Stomach (tissue), 8 donors: ENCODE measurements at regions not wholly inside any gene's neighbourhood (a gene's known extent, or its start where the extent isn't known, plus 50 kb on each side); places are given as distances from the start of the nearest gene placed in this dataset.

Source experiments
- DNase-seq, 2 donors: peaks; one replicate each; pipeline versions ENCODE4 v3.0.0 to v3.0.0-alpha.2; 2013 to 2019
- H3K27ac ChIP-seq, 5 donors: fragments of 200-600 bp in 4 of 5; sonication (generic) in 4 of 5; one replicate each; pipeline ENCODE4 v1.5.1; 2013 to 2019; ENCODE audit warnings: mild to moderate bottlenecking in 1 of 5, moderate library complexity in 1 of 5
- H3K27me3 ChIP-seq, 3 donors: fragments of 200-600 bp; sonication (generic); one replicate each; pipeline ENCODE4 v1.5.1; 2017 to 2019; ENCODE audit warnings: mixed run types in 1 of 3
- H3K36me3 ChIP-seq, 4 donors: fragments of 200-600 bp; sonication (generic); 1 replicate in 3 of 4; 2 replicates in 1 of 4; pipeline ENCODE4 v1.5.1; 2016 to 2019
- H3K4me1 ChIP-seq, 4 donors: fragments of 200-600 bp; sonication (generic); one replicate each; pipeline ENCODE4 v1.5.1; 2016 to 2019
- H3K4me3 ChIP-seq, 4 donors: fragments of 200-600 bp; sonication (generic) in 3 of 4; one replicate each; pipeline ENCODE4 v1.5.1; 2016 to 2019; ENCODE audit warnings: mild to moderate bottlenecking in 1 of 4
- H3K9me3 ChIP-seq, 4 donors: fragments of 200-600 bp; sonication (generic); one replicate each; pipeline ENCODE4 v1.5.1; 2016 to 2019
- CTCF ChIP-seq, 7 experiments: fragments of 450-650 bp in 4 of 7; fragments of 200-600 bp in 3 of 7; sonication (generic) in 3 of 7; IDR thresholded peaks; one replicate each; pipeline ENCODE4 v1.5.1; 2016 to 2019; ENCODE audit warnings: antibody characterized with exemption in 7 of 7, control low read depth in 2 of 7, mild to moderate bottlenecking in 1 of 7
- EP300 ChIP-seq: sonication (generic); formaldehyde crosslinking; IDR thresholded peaks from one replicate; pipeline ENCODE4 v1.6.1; 2017; ENCODE audit warnings: antibody characterized with exemption
- POLR2A ChIP-seq, 4 donors: fragments of 450-650 bp; IDR thresholded peaks; one replicate each; pipeline ENCODE4 v1.6.1; 2016; ENCODE audit warnings: antibody characterized with exemption in 4 of 4, control low read depth in 2 of 4, mild to moderate bottlenecking in 1 of 4, moderate library complexity in 1 of 4
- POLR2AphosphoS5 ChIP-seq, 3 donors: sonication (generic); formaldehyde crosslinking; IDR thresholded peaks; one replicate each; pipeline ENCODE4 v1.6.1; 2016; ENCODE audit warnings: antibody characterized with exemption in 3 of 3
- WGBS, 5 donors: extraction: QIAGEN DNeasy Blood & Tissue Kit in 3 of 5; methylation state at CpG; one replicate each; pipeline versions ENCODE4 v1.1.5 to v1.1.7; 2013 to 2018; 5-methylcytosine and 5-hydroxymethylcytosine counted together
- intact Hi-C: fragments of 100-400 bp; cut with DNase I; formaldehyde crosslinking; loops from one replicate; pipeline ENCODE4 v1.15.1; 2023; ENCODE audit warnings: low total_unique reads
- donor health status: healthy with polysubstance abuse.
- donor health status: Bipolar disorder and iron deficiency.
- donor health status: healthy.

GRCh38 chr11:27786864-27787263 lies 86.6 kb upstream of the BDNF start:
- H3K9me3 ChIP-seq = no peaks in the 10 kb centered on the region
- DNase-seq = no peak
- TF ChIP-seq EP300 = no peak
- TF ChIP-seq POLR2AphosphoS5 (IDR thresholded peaks at IDR 0.05) = no peak
- no peak for TF ChIP-seq CTCF (IDR thresholded peaks at IDR 0.05)
- TF ChIP-seq POLR2A (IDR thresholded peaks at IDR 0.05) = no peak
- H3K27ac ChIP-seq = no peak overlapping the region
- 64 to 80% (median 76%) methylated on average over 2 of the region's 2 CpGs for WGBS, 5 donors
- H3K36me3 ChIP-seq = no peaks in the 10 kb centered on the region
- no peak overlapping the region for H3K4me3 ChIP-seq
- intact Hi-C loops = no loop called here
- H3K27me3 ChIP-seq = no peaks in the 10 kb centered on the region
- H3K4me1 ChIP-seq = no peaks in the 10 kb centered on the region

- Histone ChIP-seq H3K36me3 (no peaks in the 10 kb centered on the region), H3K27ac (no peak overlapping the region), H3K4me1 (no peaks in the 10 kb centered on the region), H3K4me3 (no peak overlapping the region), H3K27me3 (no peaks in the 10 kb centered on the region), H3K9me3 (no peaks in the 10 kb centered on the region)
- no peak for DNase-seq
- intact Hi-C loops = no loop called here
- WGBS, 5 donors = 83 to 96% (median 87%) methylated on average over 2 of the region's 2 CpGs
- TF ChIP-seq EP300 (no peak), CTCF (IDR thresholded peaks at IDR 0.05) (no peak), POLR2AphosphoS5 (IDR thresholded peaks at IDR 0.05) (no peak), POLR2A (IDR thresholded peaks at IDR 0.05) (no peak)
These were observed 86.1 kb upstream of the BDNF start for GRCh38 chr11:27786331-27786730.

- no peaks in the 10 kb centered on the region for H3K9me3 ChIP-seq
- intact Hi-C loops = no loop called here
- H3K4me3 ChIP-seq = no peak overlapping the region
- H3K27ac ChIP-seq = no peak overlapping the region
- WGBS, 5 donors = 59 to 81% (median 75%) methylated on average over 4 to 5 of the region's 5 CpGs
- H3K4me1 ChIP-seq = no peaks in the 10 kb centered on the region
- DNase-seq = no peak
- TF ChIP-seq EP300 (no peak), POLR2AphosphoS5 (IDR thresholded peaks at IDR 0.05) (no peak), CTCF (IDR thresholded peaks at IDR 0.05) (no peak), POLR2A (IDR thresholded peaks at IDR 0.05) (no peak)
- no peaks in the 10 kb centered on the region for H3K27me3 ChIP-seq
- no peaks in the 10 kb centered on the region for H3K36me3 ChIP-seq
These were observed 83.6 kb upstream of the BDNF start for GRCh38 chr11:27783701-27784355.

- TF ChIP-seq CTCF (IDR thresholded peaks at IDR 0.05) (no peak), EP300 (no peak), POLR2AphosphoS5 (IDR thresholded peaks at IDR 0.05) (no peak), POLR2A (IDR thresholded peaks at IDR 0.05) (no peak)
- Histone ChIP-seq H3K27me3 (no peaks in the 10 kb centered on the region), H3K27ac (no peak overlapping the region), H3K36me3 (no peaks in the 10 kb centered on the region), H3K9me3 (no peaks in the 10 kb centered on the region), H3K4me1 (no peaks in the 10 kb centered on the region), H3K4me3 (no peak overlapping the region)
- intact Hi-C loops = no loop called here
- WGBS, 5 donors = 62 to 73% (median 66%) methylated on average over 3 of the region's 3 CpGs
- DNase-seq = no peak
These were observed 76.8 kb upstream of the BDNF start for GRCh38 chr11:27777033-27777432.
